Thyroid gland (tissue), 4 donors: ENCODE measurements at regions not wholly inside any gene's neighbourhood (a gene's known extent, or its start where the extent isn't known, plus 50 kb on each side); places are given as distances from the start of the nearest gene placed in this dataset.
"Not testable (repeated sequence)": the region's sequence is repeated elsewhere in the genome, so short reads cannot be mapped to it uniquely, and the experiment has no call there.

Experiments used
- DNase-seq, 2 donors: peaks; one replicate each; pipeline ENCODE4 v3.0.0-alpha.2; 2019
- H3K27ac ChIP-seq, 3 donors: fragments of 200-600 bp; sonication (generic); 1 replicate in 2 of 3; 2 replicates in 1 of 3; pipeline ENCODE4 v1.5.1; 2016 to 2019; ENCODE audit warnings: mild to moderate bottlenecking in 1 of 3, moderate library complexity in 1 of 3
- H3K27me3 ChIP-seq: fragments of 200-600 bp; sonication (generic); one replicate; pipeline ENCODE4 v1.5.1; 2019
- H3K36me3 ChIP-seq, 2 donors: fragments of 200-600 bp; sonication (generic); one replicate each; pipeline ENCODE4 v1.5.1; 2016 to 2019
- H3K4me1 ChIP-seq, 2 donors: fragments of 200-600 bp; sonication (generic); one replicate each; pipeline ENCODE4 v1.5.1; 2017 to 2019
- H3K4me3 ChIP-seq, 3 donors: fragments of 200-600 bp; sonication (generic); replicated peaks in 1 of 3; 1 replicate in 2 of 3; 2 replicates in 1 of 3; pipeline ENCODE4 v1.5.1; 2016; ENCODE audit warnings: mild to moderate bottlenecking in 1 of 3
- H3K9me3 ChIP-seq: fragments of 200-600 bp; sonication (generic); one replicate; pipeline ENCODE4 v1.5.1; 2017
- CTCF ChIP-seq, 6 experiments: fragments of 200-600 bp in 3 of 6; fragments of 450-650 bp in 3 of 6; sonication (generic) in 3 of 6; IDR thresholded peaks; one replicate each; pipeline ENCODE4 v1.5.1; 2016 to 2019; ENCODE audit warnings: antibody characterized with exemption in 6 of 6, mild to moderate bottlenecking in 2 of 6, inconsistent platforms in 1 of 6, moderate library complexity in 1 of 6
- POLR2A ChIP-seq, 2 donors: fragments of 450-650 bp; IDR thresholded peaks; one replicate each; pipeline ENCODE4 v1.6.1; 2017; ENCODE audit warnings: antibody characterized with exemption in 2 of 2, mild to moderate bottlenecking in 2 of 2, moderate library complexity in 1 of 2
- WGBS, 2 donors: methylation state at CpG; one replicate each; pipeline ENCODE4 v1.1.5; 2017; 5-methylcytosine and 5-hydroxymethylcytosine counted together
- intact Hi-C: fragments of 100-400 bp; cut with DNase I; formaldehyde crosslinking; loops from one replicate; pipeline ENCODE4 v1.15.1; 2023

- TF ChIP-seq POLR2A (IDR thresholded peaks at IDR 0.05) (no peak), CTCF (IDR thresholded peaks at IDR 0.05) (no peak)
- no peaks in the 10 kb centered on the region for H3K27me3 ChIP-seq
- DNase-seq, result no peak
- no peak overlapping the region for H3K27ac ChIP-seq
- 60 to 64% methylated on average over 6 of the region's 6 CpGs for whole genome bisulfite sequencing, 2 donors
- no peaks in the 10 kb centered on the region for H3K36me3 ChIP-seq
- H3K9me3 ChIP-seq, result no peaks in the 10 kb centered on the region
- H3K4me3 ChIP-seq, result no peak overlapping the region
- H3K4me1 ChIP-seq, result peaks cover 0 to 24% of the 10 kb centered on the region in 2 donors
- intact Hi-C loops, result no loop called here
Measured at GRCh38 chr13:50393628-50394027, 378.4 kb downstream of the KCNRG start.

- Histone ChIP-seq H3K4me3 (no peak overlapping the region), H3K36me3 (no peaks in the 10 kb centered on the region), H3K27ac (no peak overlapping the region), H3K9me3 (no peaks in the 10 kb centered on the region), H3K4me1 (peaks cover 7 to 20% of the 10 kb centered on the region in 2 donors), H3K27me3 (no peaks in the 10 kb centered on the region)
- no peak for DNase-seq
- TF ChIP-seq CTCF (IDR thresholded peaks at IDR 0.05), result no peak
- TF ChIP-seq POLR2A (IDR thresholded peaks at IDR 0.05), result no peak
- intact Hi-C loops, result no loop called here
Measured at GRCh38 chr13:50396001-50396400, 380.8 kb downstream of the KCNRG start.

- DNase-seq, H3K27me3 ChIP-seq, H3K9me3 ChIP-seq, H3K4me3 ChIP-seq, H3K36me3 ChIP-seq, intact Hi-C loops, H3K27ac ChIP-seq: not testable (repeated sequence)
- WGBS, 2 donors, result 97 to 100% methylated on average over 8 to 18 of the region's 31 CpGs
- H3K4me1 ChIP-seq, result peaks cover 7 to 14% of the 10 kb centered on the region in 2 donors
Measured at GRCh38 chr13:50396618-50397017, 381.4 kb downstream of the KCNRG start.

- Histone ChIP-seq H3K36me3 (no peaks in the 10 kb centered on the region), H3K4me1 (peaks cover 27 to 38% of the 10 kb centered on the region in 2 donors), H3K4me3 (no peak overlapping the region), H3K9me3 (no peaks in the 10 kb centered on the region), H3K27me3 (no peaks in the 10 kb centered on the region), H3K27ac (peak overlapping the region in 1 of 3 donors; percentile 46)
- intact Hi-C loops, result loop anchor here (10.0 kb wide), 1 partner anchor 125 kb away; no protein-coding TSS in a partner anchor
- DNase-seq, result peak; percentile 77
- TF ChIP-seq CTCF (IDR thresholded peaks at IDR 0.05) (no peak), POLR2A (IDR thresholded peaks at IDR 0.05) (no peak)
- WGBS, 2 donors, result 61 to 66% methylated on average over 3 of the region's 3 CpGs
Measured at GRCh38 chr13:50400035-50400726, 384.9 kb downstream of the KCNRG start.

- no peak overlapping the region for H3K4me3 ChIP-seq
- H3K36me3 ChIP-seq, result no peaks in the 10 kb centered on the region
- 91 to 100% methylated on average over 1 of the region's 1 CpG for WGBS, 2 donors
- intact Hi-C loops, result loop anchor here (10.0 kb wide), 1 partner anchor 124 kb away; no protein-coding TSS in a partner anchor
- no peak for TF ChIP-seq CTCF (IDR thresholded peaks at IDR 0.05)
- TF ChIP-seq POLR2A (IDR thresholded peaks at IDR 0.05), result no peak
- peaks cover 36 to 40% of the 10 kb centered on the region in 2 donors for H3K4me1 ChIP-seq
- H3K27ac ChIP-seq, result no peak overlapping the region
- no peaks in the 10 kb centered on the region for H3K9me3 ChIP-seq
- no peaks in the 10 kb centered on the region for H3K27me3 ChIP-seq
- DNase-seq, result no peak
Measured at GRCh38 chr13:50401049-50401505, 385.8 kb downstream of the KCNRG start.
